ENCODE measurements at regions not wholly inside any gene's neighbourhood (a gene's known extent, or its start where the extent isn't known, plus 50 kb on each side); places are given as distances from the start of the nearest gene placed in this dataset.

DNA sequence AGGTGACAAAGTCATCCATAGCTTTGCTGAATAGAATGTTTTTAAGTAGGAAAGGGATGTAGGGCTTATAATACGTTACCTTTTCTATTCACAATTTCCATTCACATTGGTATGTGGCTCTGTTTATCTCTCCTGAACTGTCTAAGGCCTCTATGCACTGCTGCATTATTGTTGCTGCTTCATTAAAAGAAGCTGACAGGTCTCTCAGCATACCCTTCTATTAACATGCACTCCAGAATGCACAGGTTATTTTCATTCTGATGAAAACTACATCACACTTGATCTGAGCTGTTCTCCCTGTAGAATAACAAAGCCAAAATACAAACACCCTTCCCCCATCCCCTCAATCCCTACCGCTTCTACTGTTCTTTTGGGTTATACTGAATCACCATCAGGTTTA is 399.3 kb downstream of the TBC1D32 start:
- TF ChIP-seq POLR2A (IDR thresholded peaks at IDR 0.05; ENCODE audit: low read depth, low read length) (no peak), TAF1 (IDR thresholded peaks at IDR 0.05; ENCODE audit: borderline replicate concordance, low read depth, low read length) (no peak), POLR2AphosphoS5 (IDR thresholded peaks at IDR 0.05; ENCODE audit: low read depth, low read length) (no peak)
